Cardiac fibroblast (primary cell): ENCODE measurements at regions not wholly inside any gene's neighbourhood (a gene's known extent, or its start where the extent isn't known, plus 50 kb on each side); places are given as distances from the start of the nearest gene placed in this dataset.

ENCODE experiments used
- DNase-seq, 2 donors: peaks; one replicate each; pipeline versions ENCODE4 v3.0.0 to v3.0.0-alpha.2; 2010; ENCODE audit warnings: low read depth in 2 of 2
- H3K4me3 ChIP-seq, 2 donors: replicated peaks in 1 of 2; 1 replicate in 1 of 2; 2 replicates in 1 of 2; pipeline ENCODE4 v1.5.1; 2011; ENCODE audit warnings: low read depth in 2 of 2, low read length in 2 of 2, mild to moderate bottlenecking in 2 of 2, moderate library complexity in 1 of 2
- TF ChIP-seq, protein P1 (sequence below): IDR thresholded peaks from one replicate; pipeline ENCODE4 v1.5.1; 2011; ENCODE audit warnings: low read depth, mild to moderate bottlenecking, low read length, inconsistent platforms

DNA sequence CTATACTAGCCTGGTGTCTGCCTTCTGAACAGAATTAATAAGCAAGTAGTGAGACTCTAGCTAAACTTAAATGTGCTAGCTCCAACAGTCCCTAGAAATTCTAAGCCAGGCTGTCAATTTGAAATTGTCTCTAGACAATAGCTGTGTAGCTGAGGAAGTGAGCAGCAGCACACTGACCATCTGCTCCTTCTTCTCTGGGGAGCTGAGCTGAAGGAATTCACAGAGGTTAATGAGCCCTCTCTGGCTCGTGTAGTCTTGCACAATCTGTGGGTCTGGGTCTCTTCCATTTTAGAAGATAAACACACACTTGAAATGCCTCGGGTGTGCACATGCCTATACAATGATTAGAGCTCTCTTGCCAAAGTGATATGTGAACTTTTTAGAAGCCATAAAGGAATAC, 63.5 kb upstream of the BARX1 start:
- no peak overlapping the region for H3K4me3 ChIP-seq
- TF ChIP-seq, protein P1, sequence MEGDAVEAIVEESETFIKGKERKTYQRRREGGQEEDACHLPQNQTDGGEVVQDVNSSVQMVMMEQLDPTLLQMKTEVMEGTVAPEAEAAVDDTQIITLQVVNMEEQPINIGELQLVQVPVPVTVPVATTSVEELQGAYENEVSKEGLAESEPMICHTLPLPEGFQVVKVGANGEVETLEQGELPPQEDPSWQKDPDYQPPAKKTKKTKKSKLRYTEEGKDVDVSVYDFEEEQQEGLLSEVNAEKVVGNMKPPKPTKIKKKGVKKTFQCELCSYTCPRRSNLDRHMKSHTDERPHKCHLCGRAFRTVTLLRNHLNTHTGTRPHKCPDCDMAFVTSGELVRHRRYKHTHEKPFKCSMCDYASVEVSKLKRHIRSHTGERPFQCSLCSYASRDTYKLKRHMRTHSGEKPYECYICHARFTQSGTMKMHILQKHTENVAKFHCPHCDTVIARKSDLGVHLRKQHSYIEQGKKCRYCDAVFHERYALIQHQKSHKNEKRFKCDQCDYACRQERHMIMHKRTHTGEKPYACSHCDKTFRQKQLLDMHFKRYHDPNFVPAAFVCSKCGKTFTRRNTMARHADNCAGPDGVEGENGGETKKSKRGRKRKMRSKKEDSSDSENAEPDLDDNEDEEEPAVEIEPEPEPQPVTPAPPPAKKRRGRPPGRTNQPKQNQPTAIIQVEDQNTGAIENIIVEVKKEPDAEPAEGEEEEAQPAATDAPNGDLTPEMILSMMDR: no peak
- peak; percentile 36 to 78 for DNase-seq

DNA sequence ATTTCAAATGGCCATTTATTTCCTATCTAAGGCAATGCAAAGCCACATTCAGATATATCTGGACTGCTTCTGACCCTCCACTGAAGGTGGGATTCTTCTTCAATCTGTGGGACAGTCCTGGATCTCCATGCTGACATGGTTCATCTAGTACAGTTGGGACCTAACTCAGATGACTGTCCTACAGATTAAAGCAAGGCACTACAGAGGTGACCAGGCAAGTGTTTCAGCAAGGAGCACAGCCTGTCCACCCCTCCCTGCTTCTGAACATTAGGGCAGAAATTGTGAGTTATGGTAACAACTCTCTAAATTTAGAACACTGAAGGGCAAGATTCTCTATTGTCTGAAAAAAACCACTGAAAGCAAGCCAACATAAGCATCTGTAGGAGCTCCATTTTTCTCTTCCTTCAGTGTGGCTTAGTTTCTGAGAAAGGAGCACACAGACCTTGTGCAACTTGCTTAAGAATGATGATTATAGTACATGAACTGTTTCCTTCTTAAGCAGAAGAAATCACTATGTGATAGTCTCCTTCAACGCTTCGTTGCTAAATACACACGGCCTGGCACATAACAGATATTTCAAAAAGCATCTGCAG, 62.9 kb upstream of the BARX1 start:
- DNase-seq: peak; percentile 57 to 76
- no peak overlapping the region for H3K4me3 ChIP-seq
- TF ChIP-seq, protein P1: no peak

DNA sequence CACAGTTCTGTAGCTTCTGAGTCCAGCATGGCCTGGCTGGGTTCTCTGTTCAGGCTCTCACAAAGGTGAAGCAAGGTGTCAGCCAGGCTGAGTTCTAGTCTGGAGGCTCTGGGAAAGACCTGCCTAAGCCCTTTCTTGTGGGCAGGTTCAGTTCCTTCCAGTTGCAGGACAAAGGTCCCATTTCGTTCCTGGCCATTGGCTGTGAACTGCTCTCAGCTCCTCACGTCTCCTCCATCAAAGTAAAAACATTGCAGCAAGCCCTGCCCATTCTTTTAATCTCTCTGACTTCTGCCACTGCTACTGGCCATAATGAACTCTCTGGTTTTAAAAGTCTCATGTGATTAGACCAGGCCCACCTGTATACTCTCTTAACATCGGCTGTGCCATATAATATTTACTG, 61.6 kb upstream of the BARX1 start:
- H3K4me3 ChIP-seq: no peak overlapping the region
- TF ChIP-seq, protein P1: no peak
- DNase-seq: no peak

GRCh38 chr9:94014920-94015319, 59.8 kb upstream of the BARX1 start:
- TF ChIP-seq, protein P1: no peak
- no peak for DNase-seq
- H3K4me3 ChIP-seq: no peak overlapping the region

GRCh38 chr9:94014066-94014654, 59.0 kb upstream of the BARX1 start:
- peak; percentile 66 to 76 for DNase-seq
- H3K4me3 ChIP-seq: no peak overlapping the region
- TF ChIP-seq, protein P1: peak; percentile 76

- no peak overlapping the region for H3K4me3 ChIP-seq
- TF ChIP-seq, protein P1: no peak
These were observed 55.9 kb upstream of the BARX1 start for GRCh38 chr9:94010980-94011533.

More at GRCh38 chr9:94010980-94011533, 55.9 kb upstream of the BARX1 start:
- peak in 1 of 2 donors; percentile 56 for DNase-seq
